Natural killer cell (primary cell): ENCODE measurements at regions not wholly inside any gene's neighbourhood (a gene's known extent, or its start where the extent isn't known, plus 50 kb on each side); places are given as distances from the start of the nearest gene placed in this dataset.

Experiments
- ATAC-seq, 3 donors: fragments of 150-1000 bp in 2 of 3; fragments of 200-7000 bp in 1 of 3; cut with Tn5 transposase; 1 replicate in 1 of 3; 2 replicates in 2 of 3; pipeline ENCODE4 v1.10.0; 2021; ENCODE audit warnings: mild to moderate bottlenecking in 2 of 3, moderate library complexity in 2 of 3
- DNase-seq, 2 donors: peaks; one replicate each; pipeline versions ENCODE4 v3.0.0 to v3.0.0-alpha.2; 2013 to 2021; ENCODE audit warnings: mixed read lengths in 1 of 2
- H3K27ac ChIP-seq: one replicate; pipeline ENCODE4 v1.5.1; 2013; ENCODE audit warnings: mild to moderate bottlenecking, low read length
- H3K27me3 ChIP-seq: one replicate; pipeline ENCODE4 v1.6.1; 2013; ENCODE audit warnings: low read length; ENCODE audit not compliant: control insufficient read depth, insufficient read depth
- H3K36me3 ChIP-seq: one replicate; pipeline ENCODE4 v1.6.1; 2013; ENCODE audit warnings: low read length; ENCODE audit not compliant: control insufficient read depth, insufficient read depth
- H3K4me1 ChIP-seq: one replicate; pipeline ENCODE4 v1.6.1; 2013; ENCODE audit warnings: low read length; ENCODE audit not compliant: control insufficient read depth, insufficient read depth
- H3K4me3 ChIP-seq: one replicate; pipeline ENCODE4 v1.5.1; 2013; ENCODE audit warnings: low read length
- H3K9me3 ChIP-seq: one replicate; pipeline ENCODE4 v1.6.1; 2013; ENCODE audit warnings: low read length; ENCODE audit not compliant: control insufficient read depth, insufficient read depth
- H3K27ac Mint-ChIP-seq, 2 donors: one replicate each; pipeline ENCODE4 v1.8.0; 2022; ENCODE audit warnings: mild to moderate bottlenecking in 2 of 2, mixed read lengths in 2 of 2, moderate library complexity in 1 of 2
- H3K27me3 Mint-ChIP-seq, 2 donors: one replicate each; pipeline ENCODE4 v1.8.0; 2022; ENCODE audit warnings: low read depth in 2 of 2, mixed read lengths in 2 of 2
- H3K36me3 Mint-ChIP-seq: one replicate; pipeline ENCODE4 v1.8.0; 2022; ENCODE audit warnings: mixed read lengths
- H3K4me1 Mint-ChIP-seq, 2 donors: one replicate each; pipeline ENCODE4 v1.8.0; 2022; ENCODE audit warnings: mixed read lengths in 2 of 2
- H3K4me3 Mint-ChIP-seq: one replicate; pipeline ENCODE4 v1.8.0; 2022; ENCODE audit warnings: mild to moderate bottlenecking, moderate library complexity, mixed read lengths
- H3K9me3 Mint-ChIP-seq, 2 donors: one replicate each; pipeline ENCODE4 v1.8.0; 2022; ENCODE audit warnings: mixed read lengths in 2 of 2
- CTCF ChIP-seq: fragments of 200-600 bp; IDR thresholded peaks from one replicate; pipeline ENCODE4 v1.8.0; 2022; ENCODE audit warnings: antibody characterized with exemption
- WGBS: methylation state at CpG from one replicate; pipeline ENCODE4 v1.1.7; 2013; ENCODE audit warnings: missing lambda C conversion rate; ENCODE audit not compliant: insufficient coverage; 5-methylcytosine and 5-hydroxymethylcytosine counted together
- intact Hi-C: fragments of 100-400 bp; cut with micrococcal nuclease; formaldehyde crosslinking; loops from one replicate; pipeline ENCODE4 v1.14.2; 2022

- Mint-ChIP-seq H3K4me1 (no peaks in the 10 kb centered on the region), H3K4me3 (no peak overlapping the region), H3K27ac (no peak overlapping the region), H3K27me3 (no peaks in the 10 kb centered on the region), H3K9me3 (peaks cover 2 to 6% of the 10 kb centered on the region in 2 donors), H3K36me3 (no peaks in the 10 kb centered on the region)
- no peaks in the 10 kb centered on the region for H3K4me1 ChIP-seq
- DNase-seq (no peak), ATAC-seq (no peak)
- intact Hi-C loops: no loop called here
- H3K27ac ChIP-seq: no peak overlapping the region
- TF ChIP-seq CTCF: no peak
- H3K27me3 ChIP-seq: no peaks in the 10 kb centered on the region
- whole genome bisulfite sequencing: 59% methylated on average over 9 of the region's 10 CpGs
- H3K36me3 ChIP-seq: no peaks in the 10 kb centered on the region
- peaks cover 4% of the 10 kb centered on the region for H3K9me3 ChIP-seq
- H3K4me3 ChIP-seq: no peak overlapping the region
Measured at GRCh38 chr19:29002336-29002735, 210.6 kb downstream of the UQCRFS1 start.

GRCh38 chr19:29001597-29002245, 211.2 kb downstream of the UQCRFS1 start:
- no peaks in the 10 kb centered on the region for H3K36me3 Mint-ChIP-seq
- ATAC-seq: no peak

GRCh38 chr19:29001141-29001581, 211.8 kb downstream of the UQCRFS1 start:
- no peaks in the 10 kb centered on the region for H3K36me3 Mint-ChIP-seq
- WGBS: 65% methylated on average over 6 of the region's 7 CpGs
- Histone ChIP-seq H3K4me1 (no peaks in the 10 kb centered on the region), H3K4me3 (no peak overlapping the region), H3K9me3 (peaks cover 9% of the 10 kb centered on the region), H3K27me3 (no peaks in the 10 kb centered on the region), H3K27ac (no peak overlapping the region), H3K36me3 (no peaks in the 10 kb centered on the region)
- H3K4me3 Mint-ChIP-seq: no peak overlapping the region
- ATAC-seq: no peak
- TF ChIP-seq CTCF: no peak
- H3K27me3 Mint-ChIP-seq: no peaks in the 10 kb centered on the region
- intact Hi-C loops: no loop called here
- H3K9me3 Mint-ChIP-seq: peaks cover 2 to 6% of the 10 kb centered on the region in 2 donors
- no peaks in the 10 kb centered on the region for H3K4me1 Mint-ChIP-seq
- no peak for DNase-seq
- H3K27ac Mint-ChIP-seq: no peak overlapping the region

More at GRCh38 chr19:29001597-29002245, 211.2 kb downstream of the UQCRFS1 start:
- no peaks in the 10 kb centered on the region for H3K4me1 Mint-ChIP-seq
- Histone ChIP-seq H3K27me3 (no peaks in the 10 kb centered on the region), H3K27ac (no peak overlapping the region), H3K36me3 (no peaks in the 10 kb centered on the region), H3K9me3 (peaks cover 9% of the 10 kb centered on the region), H3K4me3 (no peak overlapping the region), H3K4me1 (no peaks in the 10 kb centered on the region)
- TF ChIP-seq CTCF: no peak
- H3K27me3 Mint-ChIP-seq: no peaks in the 10 kb centered on the region
- no peak overlapping the region for H3K27ac Mint-ChIP-seq
- H3K4me3 Mint-ChIP-seq: no peak overlapping the region
- whole genome bisulfite sequencing: 69% methylated on average over 12 of the region's 12 CpGs
- peaks cover 2 to 6% of the 10 kb centered on the region in 2 donors for H3K9me3 Mint-ChIP-seq
- DNase-seq: no peak
- intact Hi-C loops: no loop called here
